Mucosa of stomach (tissue), 1 donor: ENCODE measurements at regions not wholly inside any gene's neighbourhood (a gene's known extent, or its start where the extent isn't known, plus 50 kb on each side); places are given as distances from the start of the nearest gene placed in this dataset.

Experiments used
- H3K27me3 ChIP-seq: one replicate; pipeline ENCODE4 v1.7.0; 2013; ENCODE audit warnings: mild to moderate bottlenecking, low read length; ENCODE audit not compliant: control insufficient read depth, insufficient read depth
- H3K36me3 ChIP-seq: one replicate; pipeline ENCODE4 v1.7.0; 2013; ENCODE audit warnings: low read length; ENCODE audit not compliant: control insufficient read depth, insufficient read depth
- H3K4me1 ChIP-seq: one replicate; pipeline ENCODE4 v1.7.0; 2013; ENCODE audit warnings: mild to moderate bottlenecking, low read length; ENCODE audit not compliant: control insufficient read depth, insufficient read depth
- H3K4me3 ChIP-seq: one replicate; pipeline ENCODE4 v1.7.0; 2013; ENCODE audit warnings: low read length
- H3K9ac ChIP-seq: one replicate; pipeline ENCODE4 v1.7.0; 2013; ENCODE audit warnings: mild to moderate bottlenecking, low read length, moderate library complexity
- H3K9me3 ChIP-seq: one replicate; pipeline ENCODE4 v1.7.0; 2013; ENCODE audit warnings: mild to moderate bottlenecking, low read length, moderate library complexity; ENCODE audit not compliant: control insufficient read depth
- donor health status: Pancreatic carcinoma.

GRCh38 chr3:34856081-34856947 is 783.0 kb upstream of the ARPP21 start:
- Histone ChIP-seq H3K4me1 (no peaks in the 10 kb centered on the region), H3K36me3 (no peaks in the 10 kb centered on the region), H3K27me3 (no peaks in the 10 kb centered on the region), H3K9ac (no peak overlapping the region), H3K4me3 (no peak overlapping the region), H3K9me3 (no peaks in the 10 kb centered on the region)

GRCh38 chr3:34858067-34858660 is 781.2 kb upstream of the ARPP21 start:
- Histone ChIP-seq H3K4me1 (no peaks in the 10 kb centered on the region), H3K9ac (no peak overlapping the region), H3K9me3 (no peaks in the 10 kb centered on the region), H3K36me3 (no peaks in the 10 kb centered on the region), H3K4me3 (no peak overlapping the region), H3K27me3 (no peaks in the 10 kb centered on the region)

GRCh38 chr3:34859746-34860145 is 779.6 kb upstream of the ARPP21 start:
- Histone ChIP-seq H3K9ac (no peak overlapping the region), H3K27me3 (no peaks in the 10 kb centered on the region), H3K36me3 (no peaks in the 10 kb centered on the region), H3K9me3 (no peaks in the 10 kb centered on the region), H3K4me3 (no peak overlapping the region), H3K4me1 (no peaks in the 10 kb centered on the region)

GRCh38 chr3:34862456-34862855 is 776.9 kb upstream of the ARPP21 start:
- Histone ChIP-seq H3K9me3 (no peaks in the 10 kb centered on the region), H3K27me3 (no peaks in the 10 kb centered on the region), H3K4me3 (no peak overlapping the region), H3K9ac (no peak overlapping the region), H3K4me1 (no peaks in the 10 kb centered on the region), H3K36me3 (no peaks in the 10 kb centered on the region)

GRCh38 chr3:34863485-34863884 is 775.8 kb upstream of the ARPP21 start:
- no peaks in the 10 kb centered on the region for H3K36me3 ChIP-seq
- no peak overlapping the region for H3K4me3 ChIP-seq
- no peak overlapping the region for H3K9ac ChIP-seq
- no peaks in the 10 kb centered on the region for H3K27me3 ChIP-seq
- H3K4me1 ChIP-seq: no peaks in the 10 kb centered on the region
- no peaks in the 10 kb centered on the region for H3K9me3 ChIP-seq

GRCh38 chr3:34864011-34864410 is 775.3 kb upstream of the ARPP21 start:
- H3K9ac ChIP-seq: no peak overlapping the region
- no peaks in the 10 kb centered on the region for H3K36me3 ChIP-seq
- H3K4me1 ChIP-seq: no peaks in the 10 kb centered on the region
- H3K27me3 ChIP-seq: no peaks in the 10 kb centered on the region
- no peak overlapping the region for H3K4me3 ChIP-seq
- H3K9me3 ChIP-seq: no peaks in the 10 kb centered on the region

GRCh38 chr3:34865346-34865745 is 774.0 kb upstream of the ARPP21 start:
- Histone ChIP-seq H3K9me3 (no peaks in the 10 kb centered on the region), H3K36me3 (no peaks in the 10 kb centered on the region), H3K9ac (no peak overlapping the region), H3K27me3 (no peaks in the 10 kb centered on the region), H3K4me3 (no peak overlapping the region), H3K4me1 (no peaks in the 10 kb centered on the region)

GRCh38 chr3:34868935-34869334 is 770.4 kb upstream of the ARPP21 start:
- Histone ChIP-seq H3K4me3 (no peak overlapping the region), H3K9ac (no peak overlapping the region), H3K9me3 (no peaks in the 10 kb centered on the region), H3K4me1 (no peaks in the 10 kb centered on the region), H3K27me3 (no peaks in the 10 kb centered on the region), H3K36me3 (no peaks in the 10 kb centered on the region)

- no peaks in the 10 kb centered on the region for H3K9me3 ChIP-seq
- H3K4me1 ChIP-seq: no peaks in the 10 kb centered on the region
- H3K27me3 ChIP-seq: no peaks in the 10 kb centered on the region
Measured at GRCh38 chr3:34869696-34870095, 769.6 kb upstream of the ARPP21 start.

GRCh38 chr3:34872406-34872805 is 766.9 kb upstream of the ARPP21 start:
- no peak overlapping the region for H3K9ac ChIP-seq
- H3K4me3 ChIP-seq: no peak overlapping the region
- no peaks in the 10 kb centered on the region for H3K4me1 ChIP-seq
- no peaks in the 10 kb centered on the region for H3K36me3 ChIP-seq
- no peaks in the 10 kb centered on the region for H3K9me3 ChIP-seq
- no peaks in the 10 kb centered on the region for H3K27me3 ChIP-seq

More at GRCh38 chr3:34869696-34870095, 769.6 kb upstream of the ARPP21 start:
- Histone ChIP-seq H3K9ac (no peak overlapping the region), H3K36me3 (no peaks in the 10 kb centered on the region), H3K4me3 (no peak overlapping the region)

- Histone ChIP-seq H3K4me3 (no peak overlapping the region), H3K27me3 (no peaks in the 10 kb centered on the region), H3K9me3 (no peaks in the 10 kb centered on the region), H3K4me1 (no peaks in the 10 kb centered on the region), H3K36me3 (no peaks in the 10 kb centered on the region), H3K9ac (no peak overlapping the region)
Measured at GRCh38 chr3:34876997-34877396, 762.3 kb upstream of the ARPP21 start.

- no peaks in the 10 kb centered on the region for H3K9me3 ChIP-seq
- H3K27me3 ChIP-seq: no peaks in the 10 kb centered on the region
- H3K36me3 ChIP-seq: no peaks in the 10 kb centered on the region
- H3K4me1 ChIP-seq: no peaks in the 10 kb centered on the region
- no peak overlapping the region for H3K4me3 ChIP-seq
- H3K9ac ChIP-seq: no peak overlapping the region
Measured at GRCh38 chr3:34878488-34878887, 760.8 kb upstream of the ARPP21 start.
